GM12878 (cell line): ENCODE measurements at regions not wholly inside any gene's neighbourhood (a gene's known extent, or its start where the extent isn't known, plus 50 kb on each side); places are given as distances from the start of the nearest gene placed in this dataset.

Experiments used
- BACH1 ChIP-seq: fragments of 450-650 bp; IDR thresholded peaks from 2 replicates; pipeline ENCODE4 v1.6.1; 2017; ENCODE audit warnings: mild to moderate bottlenecking, borderline replicate concordance
- BHLHE40 ChIP-seq, 2 experiments: fragments of 450-650 bp in 1 of 2; IDR thresholded peaks; 2 replicates each; pipeline ENCODE4 v1.6.1; 2011 to 2017; ENCODE audit warnings: low read depth in 2 of 2, borderline replicate concordance in 1 of 2, improper control_type of control experiment in 1 of 2, low read length in 1 of 2, mild to moderate bottlenecking in 1 of 2
- CBX3 ChIP-seq: fragments of 200-600 bp; sonication (generic); IDR thresholded peaks from 2 replicates; pipeline ENCODE4 v1.6.1; 2016; ENCODE audit warnings: low read depth, borderline replicate concordance
- CBX5 ChIP-seq: sonication (generic); IDR thresholded peaks from 2 replicates; pipeline ENCODE4 v1.6.1; 2016; ENCODE audit warnings: low read depth, moderate library complexity, mild to moderate bottlenecking, inconsistent platforms
- DPF2 ChIP-seq: fragments of 450-650 bp; IDR thresholded peaks from 2 replicates; pipeline ENCODE4 v1.6.1; 2017; ENCODE audit warnings: mild to moderate bottlenecking
- EED ChIP-seq: sonication (generic); IDR thresholded peaks from 2 replicates; pipeline ENCODE4 v1.6.1; 2016; ENCODE audit warnings: antibody characterized with exemption, low read depth
- EP300 ChIP-seq, 2 experiments: fragments of 150-350 bp in 1 of 2; IDR thresholded peaks; 2 replicates each; pipeline ENCODE4 v1.6.1; 2011 to 2012; ENCODE audit warnings: low read depth in 2 of 2, low read length in 2 of 2, borderline replicate concordance in 1 of 2, improper control_type of control experiment in 1 of 2, inconsistent platforms in 1 of 2; ENCODE audit not compliant: control insufficient read depth in 1 of 2
- HDAC2 ChIP-seq: fragments of 200-600 bp; sonication (generic); IDR thresholded peaks from 2 replicates; pipeline ENCODE4 v1.6.1; 2017
- IRF4 ChIP-seq: IDR thresholded peaks from 2 replicates; pipeline ENCODE4 v1.6.1; 2011; ENCODE audit warnings: low read depth, low read length
- JUND ChIP-seq: IDR thresholded peaks from 2 replicates; pipeline ENCODE4 v1.6.1; 2012; ENCODE audit warnings: low read depth, mild to moderate bottlenecking, low read length, improper control_type of control experiment, moderate library complexity
- MAX ChIP-seq: IDR thresholded peaks from 2 replicates; pipeline ENCODE4 v1.6.1; 2012; ENCODE audit warnings: low read depth, low read length, improper control_type of control experiment
- MTA2 ChIP-seq: fragments of 450-650 bp; IDR thresholded peaks from 2 replicates; pipeline ENCODE4 v1.6.1; 2016; ENCODE audit warnings: low read depth, mild to moderate bottlenecking, moderate library complexity
- RELA ChIP-seq: fragments of 450-650 bp; IDR thresholded peaks from 2 replicates; pipeline ENCODE4 v1.8.0; 2014; ENCODE audit warnings: borderline replicate concordance; ENCODE audit not compliant: partially characterized antibody
- REST ChIP-seq: IDR thresholded peaks from 2 replicates; pipeline ENCODE4 v1.6.1; 2012; ENCODE audit warnings: mild to moderate bottlenecking, low read depth, low read length
- SP1 ChIP-seq: IDR thresholded peaks from one replicate; pipeline ENCODE4 v1.6.1; 2011; ENCODE audit warnings: low read depth, low read length
- TBL1XR1 ChIP-seq: IDR thresholded peaks from 2 replicates; pipeline ENCODE4 v1.6.1; 2012; ENCODE audit warnings: low read depth, low read length, improper control_type of control experiment
- TF ChIP-seq, protein P1 (sequence below): IDR thresholded peaks from 2 replicates; pipeline ENCODE4 v1.6.1; 2012; ENCODE audit warnings: low read length, inconsistent platforms
- TF ChIP-seq, protein P2 (sequence below): fragments of 450-650 bp; IDR thresholded peaks from 2 replicates; pipeline ENCODE4 v1.6.1; 2016; ENCODE audit warnings: mild to moderate bottlenecking
- TF ChIP-seq, protein P3 (sequence below): IDR thresholded peaks from 2 replicates; pipeline ENCODE4 v1.6.1; 2012; ENCODE audit warnings: improper control_type of control experiment, low read depth, low read length; ENCODE audit not compliant: insufficient replicate concordance

DNA sequence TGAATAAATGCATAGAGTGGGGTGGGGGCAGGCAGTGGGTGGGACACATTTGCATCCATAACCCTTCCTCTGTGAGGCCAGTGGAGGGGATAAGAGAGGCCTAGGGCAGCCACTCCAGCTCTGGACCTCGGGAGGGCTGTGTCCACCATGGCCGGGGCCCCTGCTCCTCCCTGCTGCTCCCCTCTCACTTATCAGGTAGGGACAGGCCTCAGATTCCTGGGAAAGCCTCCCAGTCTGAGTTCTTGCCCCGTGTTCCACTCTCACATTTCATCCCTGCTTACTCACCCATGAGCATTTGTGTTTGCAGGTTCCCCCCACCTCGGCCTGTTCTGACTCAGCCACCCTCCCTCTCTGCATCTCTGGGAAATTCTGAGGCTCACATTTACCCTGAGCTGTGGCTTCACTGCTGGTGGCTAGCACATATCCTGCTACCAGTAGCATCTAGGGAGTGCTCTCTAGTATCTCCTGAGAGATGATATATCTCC lies 128.7 kb upstream of the TOP3B start (continued):
- TF ChIP-seq, protein P1, sequence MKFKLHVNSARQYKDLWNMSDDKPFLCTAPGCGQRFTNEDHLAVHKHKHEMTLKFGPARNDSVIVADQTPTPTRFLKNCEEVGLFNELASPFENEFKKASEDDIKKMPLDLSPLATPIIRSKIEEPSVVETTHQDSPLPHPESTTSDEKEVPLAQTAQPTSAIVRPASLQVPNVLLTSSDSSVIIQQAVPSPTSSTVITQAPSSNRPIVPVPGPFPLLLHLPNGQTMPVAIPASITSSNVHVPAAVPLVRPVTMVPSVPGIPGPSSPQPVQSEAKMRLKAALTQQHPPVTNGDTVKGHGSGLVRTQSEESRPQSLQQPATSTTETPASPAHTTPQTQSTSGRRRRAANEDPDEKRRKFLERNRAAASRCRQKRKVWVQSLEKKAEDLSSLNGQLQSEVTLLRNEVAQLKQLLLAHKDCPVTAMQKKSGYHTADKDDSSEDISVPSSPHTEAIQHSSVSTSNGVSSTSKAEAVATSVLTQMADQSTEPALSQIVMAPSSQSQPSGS = 0 out of 2 replicates have a peak, but pooled peaks have one; percentile 45
- TF ChIP-seq SP1 (peak; percentile 11), JUND (0 out of 2 replicates have a peak, but pooled peaks have one; percentile 42), EP300 (IDR thresholded peaks at IDR 0.05; ENCODE audit: borderline replicate concordance in 1 of 2, control insufficient read depth in 1 of 2, low read depth in 2 of 2, low read length in 2 of 2) (peak; percentile 20 to 43; a peak in 1 of 4 replicates), MAX (no peak), DPF2 (peak; percentile 92), BACH1 (peak; percentile 76; the same call in 1 of the 2 replicates), TBL1XR1 (no peak), REST (no peak), EED (peak; percentile 87), CBX3 (no peak), MTA2 (peak; percentile 67; the same call in 1 of the 2 replicates), BHLHE40 (IDR thresholded peaks at IDR 0.05; ENCODE audit: borderline replicate concordance in 1 of 2, low read depth in 2 of 2, low read length in 1 of 2) (peak in 1 of 2 experiments; percentile 29; a peak in 1 of 4 replicates), CBX5 (no peak), RELA (no peak), HDAC2 (no peak), IRF4 (peak; percentile 88)
- TF ChIP-seq, protein P2, sequence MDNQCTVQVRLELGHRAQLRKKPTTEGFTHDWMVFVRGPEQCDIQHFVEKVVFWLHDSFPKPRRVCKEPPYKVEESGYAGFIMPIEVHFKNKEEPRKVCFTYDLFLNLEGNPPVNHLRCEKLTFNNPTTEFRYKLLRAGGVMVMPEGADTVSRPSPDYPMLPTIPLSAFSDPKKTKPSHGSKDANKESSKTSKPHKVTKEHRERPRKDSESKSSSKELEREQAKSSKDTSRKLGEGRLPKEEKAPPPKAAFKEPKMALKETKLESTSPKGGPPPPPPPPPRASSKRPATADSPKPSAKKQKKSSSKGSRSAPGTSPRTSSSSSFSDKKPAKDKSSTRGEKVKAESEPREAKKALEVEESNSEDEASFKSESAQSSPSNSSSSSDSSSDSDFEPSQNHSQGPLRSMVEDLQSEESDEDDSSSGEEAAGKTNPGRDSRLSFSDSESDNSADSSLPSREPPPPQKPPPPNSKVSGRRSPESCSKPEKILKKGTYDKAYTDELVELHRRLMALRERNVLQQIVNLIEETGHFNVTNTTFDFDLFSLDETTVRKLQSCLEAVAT = peak; percentile 59; the same call in 1 of the 2 replicates
- TF ChIP-seq, protein P3, sequence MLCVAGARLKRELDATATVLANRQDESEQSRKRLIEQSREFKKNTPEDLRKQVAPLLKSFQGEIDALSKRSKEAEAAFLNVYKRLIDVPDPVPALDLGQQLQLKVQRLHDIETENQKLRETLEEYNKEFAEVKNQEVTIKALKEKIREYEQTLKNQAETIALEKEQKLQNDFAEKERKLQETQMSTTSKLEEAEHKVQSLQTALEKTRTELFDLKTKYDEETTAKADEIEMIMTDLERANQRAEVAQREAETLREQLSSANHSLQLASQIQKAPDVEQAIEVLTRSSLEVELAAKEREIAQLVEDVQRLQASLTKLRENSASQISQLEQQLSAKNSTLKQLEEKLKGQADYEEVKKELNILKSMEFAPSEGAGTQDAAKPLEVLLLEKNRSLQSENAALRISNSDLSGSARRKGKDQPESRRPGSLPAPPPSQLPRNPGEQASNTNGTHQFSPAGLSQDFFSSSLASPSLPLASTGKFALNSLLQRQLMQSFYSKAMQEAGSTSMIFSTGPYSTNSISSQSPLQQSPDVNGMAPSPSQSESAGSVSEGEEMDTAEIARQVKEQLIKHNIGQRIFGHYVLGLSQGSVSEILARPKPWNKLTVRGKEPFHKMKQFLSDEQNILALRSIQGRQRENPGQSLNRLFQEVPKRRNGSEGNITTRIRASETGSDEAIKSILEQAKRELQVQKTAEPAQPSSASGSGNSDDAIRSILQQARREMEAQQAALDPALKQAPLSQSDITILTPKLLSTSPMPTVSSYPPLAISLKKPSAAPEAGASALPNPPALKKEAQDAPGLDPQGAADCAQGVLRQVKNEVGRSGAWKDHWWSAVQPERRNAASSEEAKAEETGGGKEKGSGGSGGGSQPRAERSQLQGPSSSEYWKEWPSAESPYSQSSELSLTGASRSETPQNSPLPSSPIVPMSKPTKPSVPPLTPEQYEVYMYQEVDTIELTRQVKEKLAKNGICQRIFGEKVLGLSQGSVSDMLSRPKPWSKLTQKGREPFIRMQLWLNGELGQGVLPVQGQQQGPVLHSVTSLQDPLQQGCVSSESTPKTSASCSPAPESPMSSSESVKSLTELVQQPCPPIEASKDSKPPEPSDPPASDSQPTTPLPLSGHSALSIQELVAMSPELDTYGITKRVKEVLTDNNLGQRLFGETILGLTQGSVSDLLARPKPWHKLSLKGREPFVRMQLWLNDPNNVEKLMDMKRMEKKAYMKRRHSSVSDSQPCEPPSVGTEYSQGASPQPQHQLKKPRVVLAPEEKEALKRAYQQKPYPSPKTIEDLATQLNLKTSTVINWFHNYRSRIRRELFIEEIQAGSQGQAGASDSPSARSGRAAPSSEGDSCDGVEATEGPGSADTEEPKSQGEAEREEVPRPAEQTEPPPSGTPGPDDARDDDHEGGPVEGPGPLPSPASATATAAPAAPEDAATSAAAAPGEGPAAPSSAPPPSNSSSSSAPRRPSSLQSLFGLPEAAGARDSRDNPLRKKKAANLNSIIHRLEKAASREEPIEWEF = peak; percentile 68
